NCI-H774 (cell line): ENCODE measurements at regions not wholly inside any gene's neighbourhood (a gene's known extent, or its start where the extent isn't known, plus 50 kb on each side); places are given as distances from the start of the nearest gene placed in this dataset.
A peak's percentile ranks its signal among the peaks of the same experiment; 100 is the strongest.
"Not testable (repeated sequence)": the region's sequence is repeated elsewhere in the genome, so short reads cannot be mapped to it uniquely, and the experiment has no call there.

ENCODE experiments used
- DNase-seq: peaks from one replicate; lab custom pipeline; 2025; lab: John Stamatoyannopoulos, UW

GRCh38 chr22:22168941-22169867, 75.4 kb upstream of the VPREB1 start:
- DNase-seq: no peak

GRCh38 chr22:22168190-22168940, 76.2 kb upstream of the VPREB1 start:
- DNase-seq: peak; percentile 30

DNA sequence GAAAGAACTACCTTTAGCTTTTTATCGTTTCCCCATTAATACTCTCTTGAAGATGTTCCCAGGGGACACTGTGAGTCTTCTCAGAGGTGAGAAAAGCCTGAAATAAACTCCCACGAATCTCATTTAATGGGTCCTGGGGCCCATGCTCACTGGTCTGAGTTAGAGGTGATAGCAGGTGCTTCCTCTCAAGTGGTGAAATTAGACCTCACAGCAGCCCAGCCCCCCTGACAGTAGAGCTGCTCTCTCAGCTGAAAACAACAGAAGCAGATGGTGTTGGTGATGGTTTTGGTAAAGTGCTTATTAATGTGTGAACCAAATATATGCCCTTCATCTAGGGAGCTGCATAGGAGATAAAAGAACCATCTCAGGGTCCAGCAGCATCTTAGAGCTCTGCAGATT, 76.8 kb upstream of the VPREB1 start:
- no peak for DNase-seq

GRCh38 chr22:22166941-22167713, 77.5 kb upstream of the VPREB1 start:
- no peak for DNase-seq

- no peak for DNase-seq
These were observed 78.5 kb upstream of the VPREB1 start for GRCh38 chr22:22165936-22166710.

GRCh38 chr22:22164541-22165272, 79.9 kb upstream of the VPREB1 start:
- DNase-seq: no peak

- no peak for DNase-seq
These were observed 82.4 kb upstream of the VPREB1 start for GRCh38 chr22:22161924-22162851.

GRCh38 chr22:22160768-22161167, 83.8 kb upstream of the VPREB1 start:
- not testable (repeated sequence) for DNase-seq

DNA sequence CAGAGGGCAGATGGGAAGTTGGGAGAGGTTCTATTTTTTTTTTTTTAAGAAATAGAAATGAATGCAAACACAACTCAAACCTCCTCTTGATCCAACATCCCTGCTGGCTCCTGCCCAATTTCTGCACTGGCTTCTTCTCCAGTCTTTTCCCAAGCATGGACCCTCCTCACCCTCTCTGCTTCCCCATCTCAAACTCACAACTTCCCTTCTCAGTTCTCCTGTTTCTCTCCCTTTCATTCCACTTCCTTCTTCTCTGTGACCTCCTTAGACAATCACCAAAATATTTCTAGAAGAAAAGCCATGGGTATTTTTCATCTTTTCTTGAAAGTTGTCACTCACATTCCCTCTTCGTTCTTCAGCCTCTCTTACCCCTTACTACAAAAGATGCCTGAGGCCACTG, 85.2 kb upstream of the VPREB1 start:
- no peak for DNase-seq

DNA sequence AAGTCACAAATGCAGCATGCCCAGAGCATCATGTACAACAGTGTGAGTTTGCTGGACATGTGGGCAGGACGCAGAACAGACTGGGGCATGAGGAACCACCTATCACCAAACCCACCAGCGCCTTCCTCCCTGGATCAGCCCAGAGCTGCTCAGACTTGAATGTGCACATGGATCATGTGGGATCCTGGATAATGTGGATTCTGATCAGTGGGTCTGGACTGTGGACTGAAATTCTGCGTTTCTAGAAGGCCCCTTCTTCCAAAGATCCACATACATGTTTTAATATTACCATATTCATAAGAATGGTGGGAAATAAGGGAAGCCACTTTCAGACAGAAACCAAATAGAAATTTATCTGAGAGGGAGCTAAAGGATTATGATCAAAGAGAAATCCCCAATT, 85.6 kb upstream of the VPREB1 start:
- DNase-seq: no peak

DNA sequence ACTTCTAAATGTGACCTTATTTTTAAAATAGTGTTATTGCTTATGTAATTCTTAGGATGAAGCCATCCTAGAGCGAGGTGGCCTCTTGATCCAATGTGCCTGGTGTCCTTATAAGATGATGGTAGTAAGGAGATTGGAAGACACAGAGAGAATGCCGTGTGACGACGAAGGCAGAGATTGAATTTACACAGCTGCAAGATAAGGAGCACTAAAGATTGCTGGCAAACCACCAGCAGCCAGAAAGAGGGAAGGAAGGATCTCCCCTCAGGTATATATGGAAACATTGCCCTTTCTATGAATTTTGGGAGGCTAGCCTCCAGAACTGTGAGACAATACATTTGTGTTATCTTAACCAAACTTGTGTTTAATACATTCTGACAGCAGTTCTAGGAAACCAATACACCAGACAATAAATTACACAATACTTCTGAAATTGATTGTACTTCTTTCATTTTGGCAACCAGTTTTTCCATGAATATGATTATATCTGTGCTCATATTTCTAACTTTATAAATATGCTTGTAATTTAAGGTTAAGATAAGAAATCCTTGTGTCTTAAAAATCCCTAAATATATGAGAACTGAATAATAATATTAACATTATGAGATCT, 86.3 kb upstream of the VPREB1 start:
- DNase-seq: no peak

DNA sequence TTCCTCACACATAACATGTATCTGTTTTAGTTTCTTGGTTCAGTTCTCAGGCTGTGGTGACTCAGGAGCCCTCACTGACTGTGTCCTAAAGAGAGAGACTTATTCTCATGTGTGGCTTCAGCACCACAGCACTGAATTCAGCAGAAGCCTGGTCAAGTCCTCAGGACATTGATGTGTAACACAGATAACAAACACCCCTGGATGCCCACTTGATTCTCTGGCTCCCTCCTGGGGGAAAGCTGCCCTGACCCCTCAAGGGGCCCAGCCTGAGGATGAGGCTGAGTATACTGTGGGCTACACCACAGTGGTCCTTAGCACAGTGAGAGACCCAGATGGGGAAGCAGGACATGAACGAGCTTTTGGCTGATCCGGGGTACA, 87.2 kb upstream of the VPREB1 start:
- no peak for DNase-seq

- peak; percentile 48 for DNase-seq
These were observed 87.8 kb upstream of the VPREB1 start for GRCh38 chr22:22156716-22157347.

- DNase-seq: no peak
These were observed 88.3 kb upstream of the VPREB1 start for GRCh38 chr22:22156348-22156715.

DNA sequence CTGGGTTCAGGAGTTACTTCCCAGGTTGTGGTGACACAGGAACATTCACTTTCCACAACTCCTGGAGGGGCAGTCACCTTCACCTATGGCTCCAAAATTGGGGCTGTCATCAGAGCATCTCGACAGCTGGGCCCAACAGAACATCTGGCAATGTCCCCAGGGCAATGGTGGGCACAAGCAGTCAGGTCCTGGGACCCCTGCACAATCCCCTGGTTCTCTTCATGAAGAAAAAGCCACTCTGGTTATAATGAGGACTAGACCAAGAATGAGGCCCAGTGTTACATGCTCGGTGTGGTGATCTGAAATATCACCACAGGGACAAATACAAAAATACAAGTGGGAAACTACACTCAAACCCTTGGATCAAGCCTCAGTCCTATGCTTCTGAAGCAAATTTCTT, 89.0 kb upstream of the VPREB1 start:
- no peak for DNase-seq

GRCh38 chr22:22155146-22155545, 89.4 kb upstream of the VPREB1 start:
- DNase-seq: no peak

GRCh38 chr22:22154040-22154439, 90.5 kb upstream of the VPREB1 start:
- DNase-seq: no peak

DNA sequence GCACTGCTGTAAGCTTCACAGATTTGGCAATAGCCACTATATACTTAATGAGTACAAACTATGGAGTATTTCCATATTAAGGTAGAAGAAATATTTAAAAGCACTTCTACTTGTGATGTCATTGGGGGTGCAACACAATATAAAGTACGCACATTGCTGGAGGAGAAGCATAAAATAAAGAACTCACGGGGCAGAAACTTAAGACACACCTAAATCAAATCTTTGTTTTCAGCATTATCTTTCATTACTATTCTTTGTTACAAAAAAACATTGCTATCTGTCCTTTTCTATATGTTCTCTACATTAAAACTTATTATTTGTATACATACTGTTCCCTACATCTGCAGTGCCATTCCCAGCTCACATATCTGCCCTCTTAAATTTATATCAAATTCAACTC, 93.3 kb upstream of the VPREB1 start:
- DNase-seq: no peak

DNA sequence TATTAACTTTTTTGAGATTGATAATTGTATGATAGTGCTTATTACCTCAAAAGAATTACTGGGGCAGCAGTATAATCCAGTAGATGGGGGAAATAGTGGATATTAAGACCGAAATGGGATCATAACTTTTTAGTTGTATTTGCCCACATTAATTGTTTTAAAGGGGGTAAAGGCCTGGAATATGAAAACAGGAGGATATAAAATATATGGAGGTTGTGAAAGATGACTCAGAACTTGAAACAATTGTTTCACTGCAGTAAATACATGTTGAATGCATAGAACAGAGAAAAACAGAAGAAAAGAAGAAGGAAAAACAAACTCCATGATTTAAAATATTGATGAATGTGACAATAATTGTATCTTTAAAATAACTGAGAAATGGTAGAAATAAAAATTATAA, 94.1 kb upstream of the VPREB1 start:
- no peak for DNase-seq
